Left kidney (tissue), 1 donor: ENCODE measurements at regions not wholly inside any gene's neighbourhood (a gene's known extent, or its start where the extent isn't known, plus 50 kb on each side); places are given as distances from the start of the nearest gene placed in this dataset.

Source experiments
- DNase-seq: peaks from one replicate; pipeline ENCODE4 v3.0.0-alpha.2; 2013

DNA sequence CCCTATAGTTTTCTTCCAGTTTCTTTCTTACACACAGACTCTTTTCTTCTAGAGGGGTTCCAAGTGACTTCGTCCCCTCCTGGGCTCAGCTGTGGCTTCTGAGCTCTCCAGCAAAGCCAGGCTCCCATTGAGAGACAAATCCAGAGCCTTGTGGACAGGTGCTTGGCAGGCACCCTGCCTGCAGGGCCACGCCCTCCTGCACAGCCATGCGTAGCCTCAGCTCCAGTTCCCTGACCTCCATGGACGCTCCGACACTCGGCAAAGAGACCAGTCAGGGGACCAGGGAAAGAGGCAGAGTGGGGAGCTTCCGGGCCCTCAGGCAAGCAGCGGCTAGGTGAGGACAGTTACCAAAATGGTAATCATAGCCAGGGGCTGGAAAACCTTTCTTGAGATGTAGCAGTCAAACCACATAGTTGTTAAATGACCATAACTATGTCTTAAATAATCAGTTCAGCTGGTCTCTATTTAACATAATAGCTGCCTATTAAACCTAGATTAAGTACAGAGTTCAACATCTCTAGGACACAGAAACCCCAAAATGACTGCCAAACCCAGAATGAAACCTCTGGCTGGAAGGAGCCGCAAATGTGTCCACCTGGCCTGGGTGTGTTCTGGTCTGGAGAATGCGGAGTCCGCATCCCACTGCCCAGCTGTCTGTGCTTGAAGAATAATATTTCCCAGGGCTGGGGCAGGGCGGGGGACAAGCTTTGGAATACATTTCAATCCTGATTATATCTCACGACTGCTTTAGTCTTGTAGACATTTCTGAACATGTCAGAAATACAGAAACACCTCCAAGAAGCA lies 69.3 kb upstream of the RGMA start:
- no peak for DNase-seq

DNA sequence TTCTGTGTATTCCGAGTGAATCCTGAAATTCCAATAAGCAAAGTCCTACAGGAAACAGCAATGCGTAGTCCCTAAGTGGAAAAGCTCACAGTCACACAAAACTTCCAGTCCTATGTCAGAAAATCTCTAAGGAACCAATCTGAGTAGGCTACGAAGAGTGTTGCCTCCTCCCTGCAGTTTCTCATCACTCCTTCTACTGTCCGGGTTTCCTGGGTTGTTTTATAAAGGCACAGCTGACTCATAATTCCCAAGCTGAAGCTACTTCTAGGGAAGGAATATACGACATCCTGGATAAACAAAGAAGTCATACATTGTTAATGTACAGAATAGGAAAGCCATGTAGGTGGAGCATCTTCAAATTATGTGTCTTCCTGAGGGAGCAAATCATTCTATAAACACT lies 65.7 kb upstream of the RGMA start:
- no peak for DNase-seq

DNA sequence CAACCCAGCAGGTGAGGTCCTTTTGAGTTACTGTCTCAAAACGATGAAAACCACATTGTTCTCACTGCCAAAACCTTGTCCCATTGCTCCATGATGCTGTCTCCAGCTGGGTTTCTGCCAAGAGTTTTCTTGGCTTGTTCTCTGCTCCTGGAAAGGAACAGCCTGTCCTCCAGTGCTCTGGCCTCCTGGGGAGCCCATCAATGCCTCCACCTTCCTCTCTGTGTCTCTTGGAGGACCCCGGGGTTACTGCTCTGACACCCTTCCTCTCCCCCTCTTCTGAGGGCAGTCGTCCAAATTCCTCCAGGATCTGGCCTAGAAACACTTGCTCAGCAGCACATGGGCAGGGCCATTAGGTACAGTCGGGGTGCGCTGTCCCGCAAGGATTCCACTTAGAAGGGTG lies 63.9 kb upstream of the RGMA start:
- DNase-seq = no peak

DNA sequence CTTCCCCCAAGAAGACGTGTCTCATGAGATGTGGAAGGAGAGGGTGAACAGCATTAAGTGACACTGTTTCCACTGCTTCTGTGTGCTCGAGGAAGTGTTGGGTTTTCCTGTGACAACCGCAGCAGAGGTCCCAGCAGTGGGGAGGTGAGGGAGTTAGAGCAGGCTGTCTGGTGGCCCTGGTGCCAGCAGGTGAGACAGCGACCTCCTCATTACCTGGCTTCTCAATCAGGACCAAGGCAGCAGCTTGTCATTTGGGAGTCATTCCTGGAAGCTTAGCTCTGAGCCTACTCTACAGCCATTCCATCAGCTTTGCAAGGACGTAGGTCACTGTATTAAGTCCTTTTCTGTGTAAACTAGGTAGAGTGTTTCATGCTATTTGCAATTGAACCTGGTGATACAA lies 63.3 kb upstream of the RGMA start:
- DNase-seq = no peak

DNA sequence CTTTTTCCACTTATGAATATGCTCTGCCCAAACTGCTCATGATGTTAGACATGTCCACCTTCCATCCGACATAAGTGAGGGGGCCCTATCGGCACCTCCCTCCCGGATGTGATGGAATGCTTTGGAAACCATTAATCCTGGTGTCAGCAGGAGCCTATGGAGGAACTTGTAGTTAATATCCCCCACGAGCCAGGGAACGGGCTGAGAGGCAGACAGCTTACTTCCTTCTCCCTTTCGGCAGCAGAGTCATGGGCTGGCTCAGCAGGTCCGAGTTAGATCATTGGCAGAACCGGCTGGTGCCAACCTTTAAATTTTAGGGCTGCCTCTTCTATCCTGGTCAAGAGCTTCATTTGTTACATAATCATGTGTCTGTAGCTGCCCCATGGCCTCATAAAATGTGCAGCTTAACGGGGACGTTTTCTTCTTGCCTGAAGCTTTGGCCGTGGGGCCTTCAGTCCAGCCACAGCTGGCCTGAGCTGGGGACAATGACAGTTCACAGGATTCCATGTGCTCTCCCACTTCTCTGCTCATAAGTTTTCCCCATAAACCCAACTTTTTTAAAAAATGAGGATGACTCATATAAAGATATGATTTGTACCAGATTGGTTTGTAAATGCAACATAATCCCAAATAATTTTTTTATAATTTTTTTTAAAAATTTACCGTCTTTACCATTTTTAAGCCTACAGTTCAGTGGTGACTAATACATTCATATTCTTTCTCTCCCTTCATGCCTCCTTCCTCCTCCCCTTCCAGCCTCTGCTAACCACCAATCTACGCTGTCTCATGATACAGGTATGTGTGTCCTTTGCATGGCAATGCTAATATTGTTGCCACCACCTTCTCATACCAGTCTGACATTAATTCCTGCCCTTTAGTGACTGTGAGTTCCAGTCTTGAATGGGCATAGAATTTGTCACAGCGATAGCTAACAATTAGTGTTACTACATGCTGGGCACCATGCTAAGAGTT lies 62.2 kb upstream of the RGMA start:
- DNase-seq = no peak

DNA sequence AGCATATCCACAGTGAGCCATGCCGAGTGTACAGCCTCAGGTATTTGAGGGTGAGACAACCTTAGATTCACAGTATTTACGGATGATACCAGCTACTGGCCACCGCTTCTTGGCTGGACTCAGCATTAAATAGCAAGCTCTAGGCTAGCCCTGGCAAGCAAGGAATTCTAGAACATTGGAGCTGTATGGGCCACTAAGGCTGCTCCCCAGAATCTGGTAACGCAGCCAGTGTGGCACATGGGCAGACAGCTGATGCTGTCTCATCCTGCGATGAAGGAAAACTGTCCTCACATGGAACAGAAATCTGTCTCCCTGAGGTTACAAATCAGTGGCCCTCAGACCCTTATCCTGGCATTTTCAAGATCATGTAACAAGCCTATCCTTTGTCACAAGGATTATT lies 57.6 kb upstream of the RGMA start:
- DNase-seq = no peak

DNA sequence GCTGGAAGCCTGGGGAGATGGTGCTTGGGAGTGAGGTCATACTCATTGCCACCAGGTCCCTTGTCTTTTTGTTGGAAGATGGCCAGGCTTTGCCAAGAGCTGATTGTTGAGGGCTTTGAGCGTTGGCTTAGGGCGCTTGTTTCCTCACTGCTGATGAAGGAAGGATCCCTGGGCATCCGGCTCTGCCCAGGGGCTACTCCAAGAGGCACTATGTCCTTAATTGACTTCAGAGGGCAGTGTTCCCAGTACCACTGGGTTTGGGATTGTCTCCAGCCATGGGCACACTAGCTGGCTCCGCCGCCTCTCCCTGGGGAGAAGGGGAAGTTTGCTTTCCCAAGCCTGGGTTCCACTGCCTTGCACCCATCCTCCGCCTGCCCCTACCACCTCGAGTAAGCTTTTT lies 57.2 kb upstream of the RGMA start:
- DNase-seq = no peak

DNA sequence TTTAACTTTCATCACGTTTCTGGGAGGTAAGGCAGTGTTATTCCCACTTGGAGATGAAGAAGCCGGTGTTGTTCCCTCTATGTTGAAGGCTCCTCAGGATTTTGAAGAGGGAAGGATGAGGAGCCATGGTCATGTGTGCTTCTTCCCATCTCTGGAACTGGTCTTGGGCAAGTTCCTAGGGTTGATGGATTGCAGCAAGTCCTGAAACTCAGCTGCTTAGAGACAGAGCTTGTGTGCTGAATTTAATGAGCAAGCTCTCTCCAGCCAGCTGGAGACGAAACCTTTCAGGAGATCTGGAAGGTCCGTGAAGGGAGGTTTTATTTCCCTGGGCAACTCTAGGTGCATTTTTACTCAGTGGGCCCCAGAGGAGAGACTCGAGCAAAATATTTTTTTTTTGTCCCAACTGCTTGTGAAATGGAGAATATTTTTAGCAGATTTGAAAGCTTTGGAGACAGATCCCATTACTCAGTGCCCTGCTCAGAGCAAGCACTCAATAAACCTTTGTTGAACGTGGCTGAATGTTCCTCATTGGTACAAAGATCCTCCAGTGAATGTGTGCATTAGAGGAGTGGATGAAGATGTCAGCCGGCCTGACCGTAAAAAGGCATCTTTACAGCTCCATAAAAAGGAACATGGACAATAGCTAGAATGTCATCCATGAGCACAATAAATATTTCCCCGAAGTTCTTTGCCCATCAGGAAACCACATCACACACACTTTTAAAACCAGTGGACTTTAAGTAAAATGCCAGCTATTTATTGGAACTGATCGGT lies 55.6 kb upstream of the RGMA start:
- no peak for DNase-seq

DNA sequence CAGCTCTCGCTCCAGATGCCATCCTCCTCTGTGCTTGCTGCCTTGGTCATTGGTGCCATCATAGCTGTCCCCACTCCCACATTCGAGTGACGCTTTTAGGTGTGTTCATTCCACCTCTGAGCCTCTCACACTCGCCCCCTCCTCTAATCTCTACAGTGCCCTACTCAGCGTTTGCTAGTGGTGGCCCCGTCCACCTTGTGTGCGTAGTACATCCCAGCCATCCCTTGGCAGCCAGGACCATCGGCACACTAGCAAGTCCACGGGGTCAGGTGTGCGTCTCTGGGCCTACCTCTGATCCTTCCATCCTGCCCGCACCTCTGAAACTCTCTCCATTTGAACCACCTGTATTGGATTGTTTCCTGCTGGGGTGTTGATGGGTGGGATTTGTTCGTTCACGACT lies 54.2 kb upstream of the RGMA start:
- DNase-seq = no peak

DNA sequence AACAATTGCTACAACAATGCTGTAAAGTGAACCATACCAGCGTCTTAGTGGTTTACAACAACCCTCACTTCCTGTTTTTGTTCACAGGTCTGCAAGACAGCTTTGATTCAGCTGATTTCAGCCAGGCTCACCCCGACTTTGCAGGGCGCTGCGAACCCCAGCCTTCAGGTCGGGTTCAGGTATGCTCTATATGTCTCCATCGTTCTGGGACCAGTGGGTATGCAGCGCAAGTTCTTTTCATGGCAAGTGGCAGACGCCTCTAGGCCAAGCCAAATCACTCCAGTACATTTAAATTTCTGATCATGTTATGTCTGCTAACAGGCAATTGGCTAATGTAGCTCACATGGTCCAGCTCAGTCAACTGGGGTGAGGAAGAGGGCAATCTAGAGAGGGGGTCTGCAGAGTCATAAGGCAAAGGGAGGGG lies 52.4 kb upstream of the RGMA start:
- DNase-seq = no peak

DNA sequence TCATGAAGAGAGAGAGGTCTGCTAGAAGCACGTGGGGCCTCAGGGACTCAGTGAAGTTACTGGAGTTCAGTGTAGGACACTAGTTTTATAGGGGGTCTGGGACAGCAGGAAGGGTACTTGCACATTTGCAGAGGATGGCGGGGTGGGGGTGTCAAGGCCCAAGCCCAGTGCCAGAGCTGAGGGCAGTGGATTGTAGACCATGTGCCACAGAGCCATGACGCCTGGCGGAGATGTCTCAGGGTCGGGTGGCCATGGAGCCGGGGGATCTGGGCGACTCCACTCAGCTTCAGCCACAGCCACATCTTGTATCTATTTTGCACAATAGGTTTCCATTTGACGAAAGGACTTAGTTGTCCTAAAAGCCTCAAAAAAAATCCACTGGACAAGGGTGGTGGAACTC lies 50.4 kb upstream of the RGMA start:
- no peak for DNase-seq

DNA sequence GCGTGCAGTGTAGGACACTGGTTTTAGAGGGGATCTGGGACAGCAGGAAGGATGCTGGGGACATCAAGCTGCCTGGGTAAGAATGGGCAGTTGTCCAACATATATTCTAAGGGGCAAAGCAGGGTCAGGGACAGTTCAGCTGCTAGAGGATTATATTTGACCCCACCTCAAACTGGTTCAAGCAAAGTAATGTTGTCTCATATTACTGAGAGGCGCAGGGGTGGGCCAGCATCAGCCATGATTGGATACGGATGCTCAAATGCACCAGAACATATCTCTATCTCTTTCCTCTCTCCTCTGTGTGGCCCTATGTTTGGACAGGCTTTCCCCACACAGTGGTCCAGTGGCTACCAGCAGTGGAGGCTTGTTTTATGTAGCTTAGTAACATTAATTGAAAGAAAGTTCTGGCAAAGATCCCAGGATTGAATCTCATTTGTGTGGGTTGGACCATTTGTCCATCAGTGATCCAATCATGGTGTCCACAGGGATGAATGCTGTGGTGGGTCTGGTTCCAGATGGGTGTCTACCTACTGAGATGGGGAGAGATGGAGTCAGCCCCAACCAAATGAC lies 49.8 kb upstream of the RGMA start:
- DNase-seq = no peak
